GM18867 (cell line): ENCODE measurements at regions not wholly inside any gene's neighbourhood (a gene's known extent, or its start where the extent isn't known, plus 50 kb on each side); places are given as distances from the start of the nearest gene placed in this dataset.
"Not testable (repeated sequence)": the region's sequence is repeated elsewhere in the genome, so short reads cannot be mapped to it uniquely, and the experiment has no call there.

Experiments
- ATAC-seq: cut with Tn5 transposase; IDR thresholded peaks from one replicate; pipeline ENCODE4 v1.9.1; 2021; ENCODE audit warnings: mild to moderate bottlenecking, moderate library complexity; ENCODE audit not compliant: unreplicated experiment

GRCh38 chr2:154963511-154963910 is 265.0 kb downstream of the KCNJ3 start:
- no peak for ATAC-seq

- peak; percentile 3 for ATAC-seq
Measured at GRCh38 chr2:154961676-154962075, 263.2 kb downstream of the KCNJ3 start.

- peak; percentile 91 for ATAC-seq
Measured at GRCh38 chr2:154960802-154961583, 262.5 kb downstream of the KCNJ3 start.

- ATAC-seq, result peak; percentile 56
Measured at GRCh38 chr2:154952346-154952980, 254.0 kb downstream of the KCNJ3 start.

GRCh38 chr2:154947416-154947815 is 248.9 kb downstream of the KCNJ3 start:
- ATAC-seq, result not testable (repeated sequence)

GRCh38 chr2:154945984-154946383 is 247.5 kb downstream of the KCNJ3 start:
- no peak for ATAC-seq

GRCh38 chr2:154941379-154941778 is 242.9 kb downstream of the KCNJ3 start:
- no peak for ATAC-seq

- no peak for ATAC-seq
Measured at GRCh38 chr2:154934213-154934612, 235.7 kb downstream of the KCNJ3 start.

- ATAC-seq, result no peak
Measured at GRCh38 chr2:154924531-154924930, 226.0 kb downstream of the KCNJ3 start.

GRCh38 chr2:154914561-154914960 is 216.1 kb downstream of the KCNJ3 start:
- ATAC-seq, result no peak

- ATAC-seq, result no peak
Measured at GRCh38 chr2:154912215-154912614, 213.7 kb downstream of the KCNJ3 start.

- ATAC-seq, result no peak
Measured at GRCh38 chr2:154911729-154912128, 213.2 kb downstream of the KCNJ3 start.

- no peak for ATAC-seq
Measured at GRCh38 chr2:154910701-154911100, 212.2 kb downstream of the KCNJ3 start.

GRCh38 chr2:154908327-154908726 is 209.8 kb downstream of the KCNJ3 start:
- no peak for ATAC-seq
